T-cell (primary cell): ENCODE measurements at regions not wholly inside any gene's neighbourhood (a gene's known extent, or its start where the extent isn't known, plus 50 kb on each side); places are given as distances from the start of the nearest gene placed in this dataset.

ENCODE experiments used
- ATAC-seq, 4 experiments: fragments of 200-7000 bp in 3 of 4; fragments of 150-1000 bp in 1 of 4; cut with Tn5 transposase; replicated peaks in 1 of 4; 1 replicate in 3 of 4; 2 replicates in 1 of 4; pipeline ENCODE4 v1.10.0; 2021; ENCODE audit warnings: moderate library complexity in 3 of 4, mild to moderate bottlenecking in 2 of 4, moderate number of reproducible peaks in 1 of 4
- CTCF ChIA-PET, 2 donors: fragments of 300-600 bp; sonication (Branson Sonifier 250); formaldehyde crosslinking; loops; one replicate each; lab custom pipeline; 2022; ENCODE audit warnings: antibody characterized with exemption in 2 of 2; lab: Charles Lee
- POLR2A ChIA-PET, 2 donors: fragments of 300-600 bp; sonication (Branson Sonifier 250); formaldehyde crosslinking; loops; one replicate each; lab custom pipeline; 2022; ENCODE audit warnings: antibody characterized with exemption in 2 of 2; lab: Charles Lee
- DNase-seq, 35 experiments: peaks; one replicate each; pipeline versions ENCODE4 v3.0.0 to v3.0.0-alpha.2; 2013 to 2023
- H3K27ac ChIP-seq: one replicate; pipeline ENCODE4 v1.5.1; 2013; ENCODE audit warnings: low read length
- H3K27me3 ChIP-seq, 2 experiments: replicated peaks in 1 of 2; 1 replicate in 1 of 2; 2 replicates in 1 of 2; pipeline versions ENCODE4 v1.6.1 to v1.7.0; 2013; ENCODE audit warnings: low read length in 1 of 2, mixed read lengths in 1 of 2; ENCODE audit not compliant: control insufficient read depth in 2 of 2, insufficient read depth in 2 of 2; ENCODE audit errors: extremely low read depth in 1 of 2
- H3K36me3 ChIP-seq, 2 donors: 1 replicate in 1 of 2; 2 replicates in 1 of 2; pipeline versions ENCODE4 v1.6.1 to v1.7.0; 2013; ENCODE audit warnings: low read length in 1 of 2; ENCODE audit not compliant: control insufficient read depth in 2 of 2, insufficient read depth in 1 of 2; ENCODE audit errors: extremely low read depth in 1 of 2
- H3K4me1 ChIP-seq, 2 experiments: 1 replicate in 1 of 2; 2 replicates in 1 of 2; pipeline versions ENCODE4 v1.6.1 to v1.7.0; 2013; ENCODE audit warnings: low read length in 2 of 2, mixed read lengths in 1 of 2; ENCODE audit not compliant: insufficient read depth in 2 of 2, control insufficient read depth in 1 of 2; ENCODE audit errors: extremely low read depth in 1 of 2
- H3K4me3 ChIP-seq, 2 donors: 1 replicate in 1 of 2; 2 replicates in 1 of 2; pipeline versions ENCODE4 v1.5.1 to v1.7.0; 2013; ENCODE audit warnings: mild to moderate bottlenecking in 2 of 2, low read length in 1 of 2, moderate library complexity in 1 of 2; ENCODE audit not compliant: control insufficient read depth in 1 of 2; ENCODE audit errors: extremely low read depth in 1 of 2
- H3K9me3 ChIP-seq: 2 replicates; pipeline ENCODE4 v1.7.0; 2013
- H3K27ac Mint-ChIP-seq, 2 donors: one replicate each; pipeline ENCODE4 v1.8.0; 2020 to 2021; ENCODE audit warnings: mild to moderate bottlenecking in 2 of 2, mixed read lengths in 2 of 2
- H3K27me3 Mint-ChIP-seq, 2 donors: one replicate each; pipeline ENCODE4 v1.8.0; 2021 to 2022; ENCODE audit warnings: mixed read lengths in 2 of 2
- H3K36me3 Mint-ChIP-seq: one replicate; pipeline ENCODE4 v1.8.0; 2021; ENCODE audit warnings: mixed read lengths
- H3K4me1 Mint-ChIP-seq, 3 donors: one replicate each; pipeline ENCODE4 v1.8.0; 2020 to 2022; ENCODE audit warnings: mixed read lengths in 3 of 3, mild to moderate bottlenecking in 1 of 3
- H3K4me3 Mint-ChIP-seq, 3 donors: one replicate each; pipeline ENCODE4 v1.8.0; 2020 to 2022; ENCODE audit warnings: mild to moderate bottlenecking in 3 of 3, mixed read lengths in 3 of 3, moderate library complexity in 3 of 3
- H3K9me3 Mint-ChIP-seq, 3 donors: one replicate each; pipeline ENCODE4 v1.8.0; 2020 to 2022; ENCODE audit warnings: mixed read lengths in 3 of 3
- WGBS: methylation state at CpG from one replicate; pipeline ENCODE4 v1.1.5; 2013; ENCODE audit warnings: missing lambda C conversion rate; ENCODE audit not compliant: insufficient coverage; 5-methylcytosine and 5-hydroxymethylcytosine counted together

DNA sequence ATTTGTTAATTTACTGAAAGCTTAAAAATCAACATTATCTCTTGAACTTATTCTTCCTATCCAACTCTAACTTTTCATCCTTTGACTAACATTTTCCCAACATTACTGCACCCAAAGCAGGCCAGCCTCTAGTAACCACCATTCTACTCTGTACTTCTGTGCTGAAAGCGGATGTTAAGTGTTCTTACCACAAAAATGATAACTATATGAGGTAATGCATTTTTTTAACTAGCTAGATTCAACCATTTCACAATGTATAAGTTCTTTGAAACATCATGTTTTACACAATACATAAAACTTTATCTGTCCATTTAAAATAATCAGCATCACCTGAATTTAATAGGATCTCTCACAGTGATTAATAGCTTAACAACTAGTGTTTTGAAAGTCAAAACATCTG is 468.5 kb upstream of the MGAT4C start:
- ATAC-seq (no peak), DNase-seq (no peak)
- no peak overlapping the region for H3K27ac ChIP-seq
- peaks cover 4 to 7% (median 5%) of the 10 kb centered on the region in 3 donors for H3K9me3 Mint-ChIP-seq
- H3K4me1 ChIP-seq: no peaks in the 10 kb centered on the region
- CTCF ChIA-PET: interaction anchor here in 1 of 2 donors (0.6 kb wide), 1 partner anchor 425 kb away, joined by 8 read pairs; no protein-coding TSS in a partner anchor
- no peaks in the 10 kb centered on the region for H3K27me3 ChIP-seq
- POLR2A ChIA-PET: no interaction called here
- no CpG with 5 or more reads among the region's 1 CpG for WGBS
- H3K27me3 Mint-ChIP-seq: no peaks in the 10 kb centered on the region
- H3K36me3 Mint-ChIP-seq: no peaks in the 10 kb centered on the region
- H3K36me3 ChIP-seq: no peaks in the 10 kb centered on the region
- H3K9me3 ChIP-seq: no peaks in the 10 kb centered on the region
- H3K4me3 Mint-ChIP-seq: no peak overlapping the region
- no peak overlapping the region for H3K27ac Mint-ChIP-seq
- H3K4me3 ChIP-seq: no peak overlapping the region
- H3K4me1 Mint-ChIP-seq: no peaks in the 10 kb centered on the region

DNA sequence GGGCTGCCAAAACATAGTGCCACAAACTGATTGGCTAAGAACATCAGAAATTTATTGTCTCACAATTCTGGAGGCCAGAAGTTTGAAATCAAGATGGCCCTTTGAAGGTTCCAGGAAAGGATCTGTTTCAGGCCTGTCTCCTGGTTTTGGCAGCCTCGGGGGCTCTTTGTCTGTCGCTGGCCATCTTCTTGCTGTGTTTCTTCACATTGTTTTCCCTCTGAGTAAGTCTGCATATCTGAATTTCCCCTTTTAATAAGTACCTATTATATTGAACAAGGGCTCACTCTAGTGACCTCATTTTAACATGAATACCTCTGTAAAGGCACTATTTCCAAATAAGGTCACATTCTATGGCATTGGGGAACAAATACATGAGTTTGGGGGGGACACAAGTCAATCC is 467.1 kb upstream of the MGAT4C start:
- peaks cover 4 to 12% (median 5%) of the 10 kb centered on the region in 3 donors for H3K9me3 Mint-ChIP-seq
- H3K4me1 Mint-ChIP-seq: no peaks in the 10 kb centered on the region
- no peaks in the 10 kb centered on the region for H3K4me1 ChIP-seq
- no peak overlapping the region for H3K27ac Mint-ChIP-seq
- H3K36me3 Mint-ChIP-seq: no peaks in the 10 kb centered on the region
- no peaks in the 10 kb centered on the region for H3K36me3 ChIP-seq
- no peaks in the 10 kb centered on the region for H3K27me3 ChIP-seq
- 93% methylated on average over 2 of the region's 2 CpGs for WGBS
- H3K27ac ChIP-seq: no peak overlapping the region
- POLR2A ChIA-PET: no interaction called here
- H3K27me3 Mint-ChIP-seq: no peaks in the 10 kb centered on the region
- H3K4me3 Mint-ChIP-seq: no peak overlapping the region
- no peak for ATAC-seq
- H3K9me3 ChIP-seq: no peaks in the 10 kb centered on the region
- DNase-seq: no peak
- no peak overlapping the region for H3K4me3 ChIP-seq
- CTCF ChIA-PET: no interaction called here

DNA sequence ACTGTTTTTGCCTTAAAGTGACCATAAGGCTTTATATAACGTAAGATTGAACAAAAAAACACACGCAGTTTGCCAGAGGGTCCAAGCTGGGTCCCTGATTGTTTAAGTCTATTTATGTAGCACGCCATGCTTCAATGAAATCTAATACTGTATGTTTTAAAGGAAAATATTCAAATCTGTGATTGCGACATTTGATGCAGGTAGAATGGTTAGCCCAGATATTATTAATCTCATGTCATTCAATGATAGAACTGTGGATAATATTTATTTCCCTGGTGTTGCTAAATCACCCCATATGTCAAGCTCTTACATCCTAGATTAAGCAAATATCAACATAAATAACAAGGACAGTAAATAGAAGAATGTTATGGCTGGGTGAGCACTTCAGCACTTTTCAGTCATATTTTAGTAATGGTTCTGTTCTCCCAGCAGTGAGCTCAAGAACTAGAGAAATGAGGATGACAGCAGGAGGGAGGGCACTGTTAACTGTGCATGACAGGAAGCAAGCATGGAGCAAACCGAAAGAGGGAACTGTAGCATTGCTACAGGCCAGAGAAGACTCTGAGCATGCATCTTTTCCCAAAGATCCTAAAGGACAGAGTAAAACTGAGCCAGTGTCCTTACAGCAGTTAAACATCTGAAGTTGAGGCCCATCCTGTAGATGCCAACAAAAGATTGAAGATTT is 465.7 kb upstream of the MGAT4C start:
- Histone ChIP-seq H3K4me1 (no peaks in the 10 kb centered on the region), H3K4me3 (no peak overlapping the region), H3K27me3 (no peaks in the 10 kb centered on the region), H3K9me3 (no peaks in the 10 kb centered on the region), H3K36me3 (no peaks in the 10 kb centered on the region), H3K27ac (no peak overlapping the region)
- H3K36me3 Mint-ChIP-seq: no peaks in the 10 kb centered on the region
- no peak overlapping the region for H3K4me3 Mint-ChIP-seq
- no peaks in the 10 kb centered on the region for H3K27me3 Mint-ChIP-seq
- peaks cover 4 to 12% (median 5%) of the 10 kb centered on the region in 3 donors for H3K9me3 Mint-ChIP-seq
- ATAC-seq (no peak), DNase-seq (no peak)
- CTCF ChIA-PET: no interaction called here
- POLR2A ChIA-PET: no interaction called here
- 66% methylated on average over 3 of the region's 5 CpGs for WGBS
- no peak overlapping the region for H3K27ac Mint-ChIP-seq
- no peaks in the 10 kb centered on the region for H3K4me1 Mint-ChIP-seq

DNA sequence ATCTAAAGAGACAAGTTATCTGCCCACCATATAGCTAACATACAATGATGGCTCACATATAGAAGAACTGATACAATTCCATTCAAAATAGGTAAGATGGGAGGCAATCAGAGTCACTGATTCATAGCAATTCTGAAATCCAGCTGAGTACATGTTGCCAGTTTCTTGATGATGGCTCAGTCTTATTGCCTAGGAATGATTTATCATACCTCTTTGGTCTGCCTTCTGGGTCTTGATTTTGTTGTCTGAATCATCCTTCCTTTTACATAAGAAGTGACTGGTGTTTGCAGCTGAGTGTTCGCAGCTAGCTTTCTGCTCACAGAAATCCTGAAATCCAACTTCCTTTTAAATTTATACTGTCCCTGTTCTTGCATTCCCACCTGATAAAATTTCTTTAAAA is 463.2 kb upstream of the MGAT4C start:
- no peaks in the 10 kb centered on the region for H3K27me3 Mint-ChIP-seq
- Histone ChIP-seq H3K9me3 (no peaks in the 10 kb centered on the region), H3K27me3 (no peaks in the 10 kb centered on the region), H3K4me1 (no peaks in the 10 kb centered on the region), H3K27ac (no peak overlapping the region), H3K4me3 (no peak overlapping the region), H3K36me3 (no peaks in the 10 kb centered on the region)
- CTCF ChIA-PET: no interaction called here
- peaks cover 4 to 12% (median 5%) of the 10 kb centered on the region in 3 donors for H3K9me3 Mint-ChIP-seq
- DNase-seq: no peak
- no peaks in the 10 kb centered on the region for H3K4me1 Mint-ChIP-seq
- H3K36me3 Mint-ChIP-seq: no peaks in the 10 kb centered on the region
- ATAC-seq: no peak
- H3K27ac Mint-ChIP-seq: no peak overlapping the region
- H3K4me3 Mint-ChIP-seq: no peak overlapping the region
- POLR2A ChIA-PET: no interaction called here
- 80% methylated on average over 1 of the region's 1 CpG for WGBS

DNA sequence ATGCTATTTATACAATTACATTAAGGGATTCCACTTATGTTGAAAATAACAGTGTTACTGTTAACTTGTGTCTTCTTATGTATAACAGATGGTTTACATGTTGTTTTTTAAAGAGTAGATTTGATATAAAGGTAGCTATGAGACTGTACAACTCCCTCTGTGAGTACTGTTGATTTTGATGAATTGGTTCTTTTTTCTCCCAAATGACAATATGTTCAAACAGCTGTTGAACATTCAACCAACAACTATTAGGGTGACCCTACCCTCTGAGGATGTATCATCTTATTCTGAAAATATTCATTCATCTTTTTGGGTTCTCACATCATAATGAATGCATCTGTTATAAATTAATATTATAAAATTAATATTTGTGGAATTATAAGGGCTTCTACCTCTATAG is 456.9 kb upstream of the MGAT4C start:
- Mint-ChIP-seq H3K27ac (no peak overlapping the region), H3K27me3 (no peaks in the 10 kb centered on the region), H3K4me3 (no peak overlapping the region), H3K36me3 (no peaks in the 10 kb centered on the region), H3K4me1 (no peaks in the 10 kb centered on the region), H3K9me3 (peaks cover 0 to 8% (median 4%) of the 10 kb centered on the region in 3 donors)
- POLR2A ChIA-PET: no interaction called here
- Histone ChIP-seq H3K9me3 (no peaks in the 10 kb centered on the region), H3K4me3 (no peak overlapping the region), H3K27ac (no peak overlapping the region), H3K27me3 (no peaks in the 10 kb centered on the region), H3K36me3 (no peaks in the 10 kb centered on the region), H3K4me1 (no peaks in the 10 kb centered on the region)
- CTCF ChIA-PET: no interaction called here
- ATAC-seq (no peak), DNase-seq (no peak)

DNA sequence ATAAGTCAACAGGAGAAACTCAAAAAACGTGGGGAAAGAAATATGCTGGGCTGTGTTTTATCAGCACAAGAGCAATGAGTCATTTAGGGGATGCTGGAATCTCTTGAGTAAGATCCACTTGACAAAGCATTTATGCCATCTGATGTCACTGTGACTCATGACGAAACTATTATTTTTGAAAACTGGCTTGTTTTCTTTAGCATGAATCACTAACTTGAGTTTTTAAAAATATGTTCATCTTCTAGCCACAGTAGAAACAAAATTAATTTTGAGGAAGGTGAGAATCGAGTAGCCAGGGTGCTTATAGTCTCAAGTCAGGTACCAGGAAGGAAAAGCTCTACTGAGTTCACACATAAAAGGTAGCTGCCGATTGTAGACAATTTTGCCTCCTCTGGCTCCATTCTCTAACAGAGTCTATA is 456.2 kb upstream of the MGAT4C start:
- CTCF ChIA-PET: no interaction called here
- Mint-ChIP-seq H3K27ac (no peak overlapping the region), H3K4me3 (no peak overlapping the region), H3K9me3 (peaks cover 0 to 8% (median 4%) of the 10 kb centered on the region in 3 donors), H3K4me1 (no peaks in the 10 kb centered on the region), H3K36me3 (no peaks in the 10 kb centered on the region), H3K27me3 (no peaks in the 10 kb centered on the region)
- no peaks in the 10 kb centered on the region for H3K36me3 ChIP-seq
- POLR2A ChIA-PET: no interaction called here
- ATAC-seq (no peak), DNase-seq (no peak)
- no peaks in the 10 kb centered on the region for H3K4me1 ChIP-seq
- H3K9me3 ChIP-seq: no peaks in the 10 kb centered on the region
- no peak overlapping the region for H3K4me3 ChIP-seq
- no peak overlapping the region for H3K27ac ChIP-seq
- no peaks in the 10 kb centered on the region for H3K27me3 ChIP-seq
- WGBS: no CpG with 5 or more reads among the region's 4 CpGs

DNA sequence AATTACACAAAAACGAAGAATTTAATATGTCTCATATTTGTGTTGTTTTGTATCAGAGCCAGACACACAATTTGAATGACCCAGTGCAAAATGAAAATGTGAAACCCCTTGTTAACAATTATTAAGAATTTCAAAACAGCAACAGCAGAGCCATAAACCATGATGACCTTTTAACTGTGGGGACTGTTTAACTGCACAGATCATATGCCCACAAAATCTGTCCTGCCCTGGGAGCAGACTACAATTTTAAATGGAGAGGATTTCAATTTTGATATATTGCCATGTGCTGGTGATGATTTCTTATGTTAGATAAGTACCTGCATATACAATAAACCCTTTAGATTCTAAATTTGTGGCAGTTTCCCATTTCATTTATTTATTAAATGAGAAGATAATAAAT is 455.5 kb upstream of the MGAT4C start:
- Histone ChIP-seq H3K36me3 (no peaks in the 10 kb centered on the region), H3K27me3 (no peaks in the 10 kb centered on the region), H3K4me3 (no peak overlapping the region), H3K4me1 (no peaks in the 10 kb centered on the region), H3K27ac (no peak overlapping the region), H3K9me3 (no peaks in the 10 kb centered on the region)
- ChIA-PET POLR2A (no interaction called here), CTCF (no interaction called here)
- Mint-ChIP-seq H3K27me3 (no peaks in the 10 kb centered on the region), H3K36me3 (no peaks in the 10 kb centered on the region), H3K4me1 (no peaks in the 10 kb centered on the region), H3K9me3 (peaks cover 6 to 13% (median 10%) of the 10 kb centered on the region in 3 donors), H3K27ac (no peak overlapping the region), H3K4me3 (no peak overlapping the region)
- DNase-seq (no peak), ATAC-seq (no peak)
- no CpG with 5 or more reads among the region's 1 CpG for WGBS
